ENCODE measurements at regions not wholly inside any gene's neighbourhood (a gene's known extent, or its start where the extent isn't known, plus 50 kb on each side); places are given as distances from the start of the nearest gene placed in this dataset.

DNA sequence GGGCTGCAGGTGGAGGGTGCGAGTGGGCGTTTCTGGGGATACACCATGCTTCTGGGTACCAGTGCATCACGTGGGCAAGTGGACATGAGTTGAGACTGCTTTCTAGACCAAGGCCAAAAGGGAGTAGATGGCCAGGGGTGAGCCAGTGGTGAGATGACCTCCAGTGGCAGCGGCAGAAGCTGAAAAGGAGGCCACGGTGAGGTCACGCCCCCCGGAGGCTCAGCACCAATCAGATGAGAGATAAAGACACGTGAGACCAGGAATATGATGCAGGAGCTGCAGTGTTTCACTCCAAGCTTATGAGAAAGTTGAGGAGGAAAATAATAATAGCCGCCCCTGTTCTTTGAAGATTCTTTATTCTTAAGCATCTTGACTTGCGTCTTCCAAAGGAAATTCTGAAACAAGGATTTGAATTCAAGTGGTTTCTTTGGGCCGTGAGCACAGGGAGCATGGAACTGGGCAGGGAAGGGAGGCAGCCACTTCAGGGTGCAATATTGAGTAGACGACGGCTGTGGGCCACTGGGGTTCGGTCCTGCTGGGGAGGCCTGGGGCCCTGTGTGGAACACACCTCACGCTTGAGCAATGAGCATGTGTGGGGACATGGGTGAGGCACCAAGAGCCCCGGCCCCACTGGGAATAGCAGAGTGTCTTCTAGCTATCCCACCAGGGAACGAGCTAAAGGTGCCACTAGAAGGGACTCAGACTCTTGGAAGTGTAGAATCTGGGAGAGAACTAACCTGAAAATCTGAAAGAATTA lies 156.7 kb upstream of the LRFN2 start:
- DNase-seq (ENCODE audit: low spot score) (no peak), ATAC-seq (ENCODE audit: low FRiP score) (no peak)
- TF ChIP-seq, protein P1, sequence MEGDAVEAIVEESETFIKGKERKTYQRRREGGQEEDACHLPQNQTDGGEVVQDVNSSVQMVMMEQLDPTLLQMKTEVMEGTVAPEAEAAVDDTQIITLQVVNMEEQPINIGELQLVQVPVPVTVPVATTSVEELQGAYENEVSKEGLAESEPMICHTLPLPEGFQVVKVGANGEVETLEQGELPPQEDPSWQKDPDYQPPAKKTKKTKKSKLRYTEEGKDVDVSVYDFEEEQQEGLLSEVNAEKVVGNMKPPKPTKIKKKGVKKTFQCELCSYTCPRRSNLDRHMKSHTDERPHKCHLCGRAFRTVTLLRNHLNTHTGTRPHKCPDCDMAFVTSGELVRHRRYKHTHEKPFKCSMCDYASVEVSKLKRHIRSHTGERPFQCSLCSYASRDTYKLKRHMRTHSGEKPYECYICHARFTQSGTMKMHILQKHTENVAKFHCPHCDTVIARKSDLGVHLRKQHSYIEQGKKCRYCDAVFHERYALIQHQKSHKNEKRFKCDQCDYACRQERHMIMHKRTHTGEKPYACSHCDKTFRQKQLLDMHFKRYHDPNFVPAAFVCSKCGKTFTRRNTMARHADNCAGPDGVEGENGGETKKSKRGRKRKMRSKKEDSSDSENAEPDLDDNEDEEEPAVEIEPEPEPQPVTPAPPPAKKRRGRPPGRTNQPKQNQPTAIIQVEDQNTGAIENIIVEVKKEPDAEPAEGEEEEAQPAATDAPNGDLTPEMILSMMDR (IDR thresholded peaks at IDR 0.05) = no peak

DNA sequence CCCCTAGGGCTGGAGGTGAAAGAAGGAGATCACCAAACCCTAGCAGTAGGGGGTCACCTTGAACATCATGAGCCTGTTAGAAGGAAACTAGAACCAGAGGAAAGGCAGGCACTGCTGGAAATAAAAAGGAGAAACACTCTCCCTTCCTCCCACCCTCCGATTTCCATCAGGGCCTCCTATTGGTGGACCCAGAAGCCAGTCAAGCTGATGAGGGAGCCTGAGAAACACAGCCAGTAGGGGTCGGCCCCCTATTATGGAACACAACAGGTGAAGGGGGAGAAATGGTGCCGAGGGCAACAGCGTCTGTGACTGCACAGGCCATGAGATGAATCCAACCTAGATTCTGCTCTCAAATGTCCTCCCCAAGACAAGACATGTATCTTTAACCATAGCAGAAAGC lies 156.1 kb upstream of the LRFN2 start:
- ATAC-seq (ENCODE audit: low FRiP score) (no peak), DNase-seq (ENCODE audit: low spot score) (no peak)
- TF ChIP-seq, protein P1 (IDR thresholded peaks at IDR 0.05) = no peak

DNA sequence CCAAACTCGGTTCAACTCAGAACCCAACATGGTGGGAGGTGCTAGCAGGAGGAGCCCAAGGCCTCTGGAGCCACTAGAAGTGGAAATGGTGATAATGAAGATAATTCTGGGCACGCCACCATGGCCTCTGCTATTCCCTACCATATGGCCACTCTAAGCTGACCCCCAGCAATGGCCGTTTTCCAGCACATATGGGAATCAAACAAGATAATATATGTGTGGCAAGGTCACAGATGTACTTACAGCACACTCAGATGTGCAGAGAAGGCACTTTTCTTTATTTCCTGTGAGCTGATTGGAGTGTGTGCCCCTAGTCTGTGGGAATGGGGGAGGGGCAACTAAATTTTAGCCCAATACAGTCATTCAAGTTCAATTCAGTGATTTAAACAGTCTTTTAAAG lies 153.4 kb upstream of the LRFN2 start:
- ATAC-seq (ENCODE audit: low FRiP score) (no peak), DNase-seq (ENCODE audit: low spot score) (no peak)

DNA sequence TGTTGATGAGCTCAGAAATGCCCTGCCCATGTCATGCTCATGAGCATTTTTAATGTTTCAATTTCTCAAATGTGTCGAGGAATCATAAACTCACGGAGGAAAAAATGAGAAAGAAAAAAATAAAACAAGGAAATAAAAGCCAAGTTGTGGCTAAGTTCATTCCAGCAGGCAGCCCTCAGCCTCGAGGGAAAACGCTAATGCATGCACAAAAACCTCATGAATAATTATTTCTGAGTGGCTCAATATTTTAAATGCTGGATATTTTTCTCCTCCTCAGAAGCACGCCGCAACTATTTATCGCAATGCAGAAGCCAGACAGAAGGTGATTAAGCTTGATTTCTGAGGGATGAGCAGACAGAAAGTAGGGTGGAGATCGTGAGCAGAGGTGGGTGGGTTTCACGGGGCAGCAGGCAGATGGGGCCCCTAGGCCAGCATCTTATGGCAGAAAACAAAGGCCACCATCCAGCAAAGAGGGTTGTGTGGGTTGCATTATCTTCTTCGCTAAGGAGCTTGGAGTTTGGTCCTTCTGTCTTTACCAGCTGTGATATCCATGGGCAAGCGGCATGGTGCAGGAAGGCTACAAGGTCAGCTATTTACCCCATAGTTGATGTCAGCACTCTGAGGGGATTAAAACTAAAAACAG lies 151.5 kb upstream of the LRFN2 start:
- ATAC-seq (ENCODE audit: low FRiP score) (no peak), DNase-seq (ENCODE audit: low spot score) (no peak)
- TF ChIP-seq, protein P1 (IDR thresholded peaks at IDR 0.05) = no peak

More for the DNA sequence above, 153.4 kb upstream of the LRFN2 start:
- TF ChIP-seq, protein P1 (IDR thresholded peaks at IDR 0.05) = no peak

DNA sequence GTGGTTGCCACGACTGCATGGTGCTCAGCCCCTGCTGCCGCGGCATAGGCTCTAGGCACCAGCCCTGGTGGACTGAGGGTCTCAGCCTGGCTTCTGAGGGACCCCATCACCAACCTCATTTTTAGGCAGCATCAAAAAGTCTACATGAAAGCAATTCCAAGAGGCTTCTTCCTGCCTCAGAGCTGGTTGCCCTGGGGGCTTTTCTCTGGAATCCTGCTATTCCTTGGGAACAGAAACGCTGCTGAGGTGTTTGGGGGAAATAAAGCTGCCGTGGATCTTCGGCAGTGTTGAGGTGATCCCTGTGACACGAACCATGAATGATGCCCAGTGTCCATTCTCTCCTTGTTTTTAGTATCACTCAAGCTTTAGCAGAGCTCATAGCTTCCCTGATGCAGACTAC lies 148.4 kb upstream of the LRFN2 start:
- TF ChIP-seq, protein P1 (IDR thresholded peaks at IDR 0.05) = no peak
- ATAC-seq (ENCODE audit: low FRiP score) (no peak), DNase-seq (ENCODE audit: low spot score) (no peak)

DNA sequence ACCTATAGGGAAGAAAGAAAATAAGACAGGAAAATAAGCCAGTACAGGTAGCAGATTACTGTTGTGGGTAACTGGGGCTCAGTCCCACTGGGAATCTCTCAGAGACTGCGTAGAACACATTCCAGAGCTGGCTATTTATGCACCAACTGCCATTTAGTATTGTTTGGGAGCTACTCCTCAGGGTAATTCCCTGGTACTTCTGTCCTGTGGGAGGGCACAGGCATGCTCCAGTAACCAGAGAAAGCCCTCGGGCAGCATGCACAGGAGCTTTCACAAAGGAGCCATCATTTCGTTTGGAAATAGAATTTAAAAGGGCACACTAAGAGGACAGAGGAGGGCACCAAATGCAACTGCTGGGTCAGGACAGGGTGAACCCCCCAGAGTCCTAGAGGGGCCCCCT lies 148.0 kb upstream of the LRFN2 start:
- DNase-seq (ENCODE audit: low spot score) (no peak), ATAC-seq (ENCODE audit: low FRiP score) (no peak)
- TF ChIP-seq, protein P1 (IDR thresholded peaks at IDR 0.05) = no peak

DNA sequence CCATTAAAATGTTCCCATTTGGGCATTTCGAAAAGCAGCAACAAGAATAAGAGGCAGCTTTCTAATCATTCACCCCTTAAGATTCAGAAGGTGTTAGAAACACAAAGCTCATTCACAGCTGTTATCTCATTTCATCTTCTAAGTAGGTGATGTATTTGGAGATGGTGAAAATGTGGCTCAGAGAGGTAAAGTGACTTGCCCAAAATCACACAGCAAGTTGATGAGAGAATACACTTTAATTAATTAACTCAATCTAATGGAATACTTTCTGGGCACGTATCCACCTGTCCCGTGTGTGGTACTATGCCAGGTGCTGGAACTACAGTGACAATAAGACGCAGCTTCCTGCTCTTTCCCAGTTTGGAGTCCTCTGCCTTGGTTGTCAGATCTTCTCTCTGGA lies 147.4 kb upstream of the LRFN2 start:
- TF ChIP-seq, protein P1 (IDR thresholded peaks at IDR 0.05) = no peak
- no peak for DNase-seq (ENCODE audit: low spot score)
- no peak for ATAC-seq (ENCODE audit: low FRiP score)

Measured in omental fat pad (tissue), 3 donors.